HepG2 (cell line): ENCODE measurements at regions not wholly inside any gene's neighbourhood (a gene's known extent, or its start where the extent isn't known, plus 50 kb on each side); places are given as distances from the start of the nearest gene placed in this dataset.

ENCODE experiments used
- CHD2 ChIP-seq: IDR thresholded peaks from 2 replicates; pipeline ENCODE4 v1.6.1; 2011; ENCODE audit warnings: low read depth, low read length, improper control_type of control experiment
- CTCF ChIP-seq: sonication (generic); formaldehyde crosslinking; IDR thresholded peaks from 2 replicates; pipeline ENCODE4 v1.5.0; 2020; ENCODE audit warnings: mild to moderate bottlenecking, missing genetic modification reagents, moderate library complexity
- FOXP4 ChIP-seq: sonication (generic); formaldehyde crosslinking; IDR thresholded peaks from 2 replicates; pipeline ENCODE4 v1.4.0; 2020; ENCODE audit warnings: missing genetic modification reagents
- HOXA9 ChIP-seq: sonication (generic); formaldehyde crosslinking; IDR thresholded peaks from 2 replicates; pipeline ENCODE4 v1.8.1; 2022; ENCODE audit warnings: missing genetic modification reagents, mild to moderate bottlenecking, moderate library complexity, borderline replicate concordance
- JUN ChIP-seq: sonication (generic); formaldehyde crosslinking; IDR thresholded peaks from 2 replicates; pipeline ENCODE4 v1.4.0; 2020; ENCODE audit warnings: mild to moderate bottlenecking, missing genetic modification reagents
- JUND ChIP-seq: sonication (generic); formaldehyde crosslinking; IDR thresholded peaks from 2 replicates; pipeline ENCODE4 v1.8.0; 2022; ENCODE audit warnings: mild to moderate bottlenecking, missing genetic modification reagents
- KDM1A ChIP-seq: IDR thresholded peaks from 2 replicates; pipeline ENCODE4 v1.6.1; 2016; ENCODE audit warnings: missing compliant biosample characterization
- MATR3 ChIP-seq: sonication (generic); formaldehyde crosslinking; IDR thresholded peaks from 2 replicates; pipeline ENCODE4 v1.4.0; 2020; ENCODE audit warnings: missing genetic modification reagents
- MAZ ChIP-seq, 2 experiments: sonication (generic) in 1 of 2; formaldehyde crosslinking in 1 of 2; IDR thresholded peaks; 2 replicates each; pipeline versions ENCODE4 v1.5.0 to v1.6.1; 2012 to 2020; ENCODE audit warnings: low read depth in 2 of 2, mild to moderate bottlenecking in 2 of 2, borderline replicate concordance in 1 of 2, improper control_type of control experiment in 1 of 2, low read length in 1 of 2, missing genetic modification reagents in 1 of 2, moderate library complexity in 1 of 2
- MXI1 ChIP-seq: IDR thresholded peaks from 3 replicates; pipeline ENCODE4 v1.6.1; 2012; ENCODE audit warnings: low read depth, low read length, inconsistent platforms, borderline replicate concordance
- YY1 ChIP-seq: IDR thresholded peaks from 2 replicates; pipeline ENCODE4 v1.6.1; 2011; ENCODE audit warnings: low read length, low read depth, moderate library complexity, mild to moderate bottlenecking; ENCODE audit not compliant: insufficient read depth, insufficient replicate concordance
- ZBTB42 ChIP-seq: sonication (generic); formaldehyde crosslinking; IDR thresholded peaks from 2 replicates; pipeline ENCODE4 v1.5.0; 2020; ENCODE audit warnings: mild to moderate bottlenecking, missing genetic modification reagents
- ZNF143 ChIP-seq: sonication (generic); formaldehyde crosslinking; IDR thresholded peaks from 2 replicates; pipeline ENCODE4 v1.4.0; 2020; ENCODE audit warnings: missing genetic modification reagents
- ZNF883 ChIP-seq: sonication (generic); formaldehyde crosslinking; IDR thresholded peaks from 2 replicates; pipeline ENCODE4 v1.5.1; 2020; ENCODE audit warnings: mild to moderate bottlenecking, missing genetic modification reagents; ENCODE audit errors: not compliant biosample characterization

GRCh38 chr17:72545766-72546165 lies 424.9 kb downstream of the SOX9 start:
- TF ChIP-seq YY1: no peak
- TF ChIP-seq FOXP4 (CRISPR knock-in tag): no peak
- TF ChIP-seq ZBTB42: no peak
- TF ChIP-seq CTCF (CRISPR knock-in tag): no peak
- TF ChIP-seq ZNF883 (CRISPR knock-in tag): no peak
- TF ChIP-seq JUN: no peak
- TF ChIP-seq JUND (CRISPR knock-in tag): no peak
- no peak for TF ChIP-seq KDM1A
- TF ChIP-seq MATR3 (CRISPR knock-in tag): no peak
- no peak for TF ChIP-seq MXI1
- no peak for TF ChIP-seq HOXA9 (CRISPR knock-in tag)
- no peak for TF ChIP-seq ZNF143 (CRISPR knock-in tag)
- no peak for TF ChIP-seq CHD2
- TF ChIP-seq MAZ (IDR thresholded peaks at IDR 0.05; ENCODE audit: borderline replicate concordance, low read depth, low read length): no peak
- TF ChIP-seq MAZ (CRISPR knock-in tag; IDR thresholded peaks at IDR 0.05; ENCODE audit: low read depth): no peak
